Activated CD4-positive, alpha-beta memory T cell treated with anti-CD3 and anti-CD28 coated beads for 36 hours (primary cell): ENCODE measurements at regions not wholly inside any gene's neighbourhood (a gene's known extent, or its start where the extent isn't known, plus 50 kb on each side); places are given as distances from the start of the nearest gene placed in this dataset.

Experiments used
- CTCF ChIA-PET: fragments of 350-600 bp; sonication (Branson Sonifier 250); formaldehyde crosslinking; loops from one replicate; lab custom pipeline; 2021; ENCODE audit warnings: antibody characterized with exemption, inconsistent platforms; lab: Charles Lee
- POLR2A ChIA-PET: fragments of 350-600 bp; sonication (Branson Sonifier 250); formaldehyde crosslinking; loops from one replicate; lab custom pipeline; 2021; ENCODE audit warnings: antibody characterized with exemption; lab: Charles Lee
- DNase-seq: peaks from one replicate; pipeline ENCODE4 v3.0.0-alpha.2; 2020
- H3K27ac Mint-ChIP-seq: one replicate; pipeline ENCODE4 v1.8.0; 2021; ENCODE audit warnings: mixed read lengths
- H3K27me3 Mint-ChIP-seq: one replicate; pipeline ENCODE4 v1.8.0; 2021; ENCODE audit warnings: mixed read lengths
- H3K36me3 Mint-ChIP-seq: one replicate; pipeline ENCODE4 v1.8.0; 2021; ENCODE audit warnings: mixed read lengths
- H3K4me1 Mint-ChIP-seq: one replicate; pipeline ENCODE4 v1.8.0; 2021; ENCODE audit warnings: low read depth, mixed read lengths
- H3K4me3 Mint-ChIP-seq: one replicate; pipeline ENCODE4 v1.8.0; 2021; ENCODE audit warnings: mild to moderate bottlenecking, mixed read lengths
- H3K9me3 Mint-ChIP-seq: one replicate; pipeline ENCODE4 v1.8.0; 2021; ENCODE audit warnings: mixed read lengths
- intact Hi-C: fragments of 100-400 bp; cut with micrococcal nuclease; formaldehyde crosslinking; loops from one replicate; pipeline ENCODE4 v1.15.1; 2023

DNA sequence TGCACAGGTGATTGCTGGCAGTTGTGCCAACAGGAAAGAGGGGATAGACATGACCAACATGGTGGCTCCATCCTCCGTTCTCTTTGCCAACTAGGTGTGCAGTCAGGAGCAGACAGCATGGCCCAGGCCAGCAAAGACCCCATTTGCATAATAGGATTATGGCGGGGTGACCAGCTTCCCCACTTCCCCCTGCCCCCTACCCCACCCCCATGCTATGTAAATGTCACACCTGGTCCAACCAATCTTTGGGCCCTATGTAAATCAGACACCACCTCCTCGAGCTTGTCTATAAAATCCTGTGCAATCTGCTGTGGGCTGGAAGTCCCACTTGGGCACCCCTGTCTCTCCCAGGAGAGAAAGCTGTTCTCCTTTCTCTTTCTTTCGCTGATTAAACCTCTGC is 146.0 kb downstream of the SLC30A10 start:
- ChIA-PET CTCF (no interaction called here), POLR2A (no interaction called here)
- H3K9me3 Mint-ChIP-seq, result no peaks in the 10 kb centered on the region
- DNase-seq, result no peak
- no peaks in the 10 kb centered on the region for H3K4me1 Mint-ChIP-seq
- no peak overlapping the region for H3K4me3 Mint-ChIP-seq
- no peak overlapping the region for H3K27ac Mint-ChIP-seq
- no peaks in the 10 kb centered on the region for H3K27me3 Mint-ChIP-seq
- intact Hi-C loops, result no loop called here
- no peaks in the 10 kb centered on the region for H3K36me3 Mint-ChIP-seq

- intact Hi-C loops, result no loop called here
- POLR2A ChIA-PET, result no interaction called here
- Mint-ChIP-seq H3K36me3 (no peaks in the 10 kb centered on the region), H3K27ac (no peak overlapping the region), H3K4me3 (no peak overlapping the region), H3K9me3 (no peaks in the 10 kb centered on the region), H3K4me1 (no peaks in the 10 kb centered on the region), H3K27me3 (no peaks in the 10 kb centered on the region)
- DNase-seq, result no peak
- CTCF ChIA-PET, result no interaction called here
These were observed 146.9 kb downstream of the SLC30A10 start for GRCh38 chr1:219781491-219781890.

DNA sequence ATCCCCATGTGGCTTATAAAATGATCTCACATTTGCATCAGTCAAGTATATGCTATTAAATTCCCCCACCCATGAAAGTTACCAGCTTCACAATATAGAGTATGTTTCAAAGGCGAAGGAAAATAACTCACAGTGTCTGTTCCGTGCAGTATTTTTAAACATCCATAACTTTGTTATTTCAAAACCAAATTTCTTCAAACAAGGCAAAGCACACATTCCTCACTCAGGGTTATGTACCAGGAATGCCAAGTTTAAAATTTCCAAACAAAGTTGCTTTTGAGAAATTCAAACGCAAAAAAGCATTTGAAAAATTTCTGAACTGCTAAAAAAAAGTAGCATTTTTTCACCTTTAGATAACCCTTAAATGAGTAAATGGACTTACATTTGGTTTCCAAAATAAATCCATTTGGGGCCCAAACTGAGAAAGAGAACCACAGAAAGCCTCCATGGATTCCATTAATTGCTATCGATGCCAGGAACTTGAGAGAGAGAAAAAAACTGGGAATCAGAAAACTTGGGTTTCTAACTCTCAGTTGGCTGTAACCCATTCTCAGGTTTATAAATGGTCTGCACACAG is 149.5 kb downstream of the SLC30A10 start:
- intact Hi-C loops, result no loop called here
- ChIA-PET POLR2A (no interaction called here), CTCF (no interaction called here)
- no peak for DNase-seq
- H3K27me3 Mint-ChIP-seq, result no peaks in the 10 kb centered on the region
- no peaks in the 10 kb centered on the region for H3K9me3 Mint-ChIP-seq
- H3K4me3 Mint-ChIP-seq, result no peak overlapping the region
- H3K36me3 Mint-ChIP-seq, result no peaks in the 10 kb centered on the region
- no peaks in the 10 kb centered on the region for H3K4me1 Mint-ChIP-seq
- no peak overlapping the region for H3K27ac Mint-ChIP-seq

DNA sequence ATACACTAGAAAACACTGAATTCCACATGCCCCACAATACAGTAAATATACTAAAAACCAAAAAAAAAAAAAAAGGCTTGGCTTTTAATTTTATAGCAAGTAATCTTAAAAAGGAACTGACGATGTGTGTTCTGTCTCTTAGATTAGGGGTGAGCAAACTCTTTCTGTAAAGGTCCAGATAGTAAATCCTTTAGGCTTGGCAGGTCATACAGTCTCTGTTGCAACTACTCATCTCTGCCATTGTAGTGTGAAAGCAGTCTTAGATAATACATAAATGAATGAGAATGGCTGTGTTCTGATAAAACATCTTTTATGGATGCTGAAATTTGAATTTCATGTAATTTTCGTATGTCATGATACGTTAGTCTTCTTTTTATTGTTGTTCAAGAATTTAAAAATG is 150.2 kb downstream of the SLC30A10 start:
- Mint-ChIP-seq H3K4me3 (no peak overlapping the region), H3K27me3 (no peaks in the 10 kb centered on the region), H3K27ac (no peak overlapping the region), H3K9me3 (no peaks in the 10 kb centered on the region), H3K4me1 (no peaks in the 10 kb centered on the region), H3K36me3 (no peaks in the 10 kb centered on the region)
- ChIA-PET POLR2A (no interaction called here), CTCF (no interaction called here)
- intact Hi-C loops, result no loop called here
- DNase-seq, result no peak

DNA sequence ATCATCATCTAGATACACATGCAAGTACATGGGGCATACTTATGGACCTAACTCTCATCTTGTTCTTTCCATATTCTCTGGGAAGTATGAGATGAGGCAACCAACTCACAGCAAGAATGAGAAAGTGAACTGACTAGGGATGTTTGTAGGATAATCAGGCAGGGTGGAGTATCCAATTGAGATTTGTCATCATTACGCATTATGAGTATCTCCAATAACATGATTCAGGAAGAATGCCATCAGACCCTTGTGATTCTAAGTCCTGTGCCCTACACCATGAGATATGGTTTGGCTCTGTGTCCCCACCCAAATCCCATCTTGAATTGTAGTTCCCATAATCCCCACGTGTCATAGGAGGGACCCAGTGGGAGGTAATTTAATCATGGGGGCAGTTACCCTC is 154.0 kb downstream of the SLC30A10 start:
- Mint-ChIP-seq H3K36me3 (no peaks in the 10 kb centered on the region), H3K27ac (no peak overlapping the region), H3K27me3 (no peaks in the 10 kb centered on the region), H3K4me1 (no peaks in the 10 kb centered on the region), H3K4me3 (no peak overlapping the region), H3K9me3 (peaks cover under 1% of the 10 kb centered on the region)
- intact Hi-C loops, result no loop called here
- ChIA-PET POLR2A (no interaction called here), CTCF (no interaction called here)
- no peak for DNase-seq

GRCh38 chr1:219773775-219774174 is 154.6 kb downstream of the SLC30A10 start:
- Mint-ChIP-seq H3K27ac (no peak overlapping the region), H3K9me3 (peaks cover 6% of the 10 kb centered on the region), H3K27me3 (no peaks in the 10 kb centered on the region), H3K4me3 (no peak overlapping the region), H3K4me1 (no peaks in the 10 kb centered on the region), H3K36me3 (no peaks in the 10 kb centered on the region)
- no peak for DNase-seq
- intact Hi-C loops, result no loop called here
- ChIA-PET CTCF (no interaction called here), POLR2A (no interaction called here)

GRCh38 chr1:219773110-219773509 is 155.2 kb downstream of the SLC30A10 start:
- Mint-ChIP-seq H3K27me3 (no peaks in the 10 kb centered on the region), H3K4me3 (no peak overlapping the region), H3K36me3 (no peaks in the 10 kb centered on the region), H3K27ac (no peak overlapping the region), H3K4me1 (no peaks in the 10 kb centered on the region), H3K9me3 (peaks cover 13% of the 10 kb centered on the region)
- ChIA-PET CTCF (no interaction called here), POLR2A (no interaction called here)
- intact Hi-C loops, result no loop called here
- no peak for DNase-seq

DNA sequence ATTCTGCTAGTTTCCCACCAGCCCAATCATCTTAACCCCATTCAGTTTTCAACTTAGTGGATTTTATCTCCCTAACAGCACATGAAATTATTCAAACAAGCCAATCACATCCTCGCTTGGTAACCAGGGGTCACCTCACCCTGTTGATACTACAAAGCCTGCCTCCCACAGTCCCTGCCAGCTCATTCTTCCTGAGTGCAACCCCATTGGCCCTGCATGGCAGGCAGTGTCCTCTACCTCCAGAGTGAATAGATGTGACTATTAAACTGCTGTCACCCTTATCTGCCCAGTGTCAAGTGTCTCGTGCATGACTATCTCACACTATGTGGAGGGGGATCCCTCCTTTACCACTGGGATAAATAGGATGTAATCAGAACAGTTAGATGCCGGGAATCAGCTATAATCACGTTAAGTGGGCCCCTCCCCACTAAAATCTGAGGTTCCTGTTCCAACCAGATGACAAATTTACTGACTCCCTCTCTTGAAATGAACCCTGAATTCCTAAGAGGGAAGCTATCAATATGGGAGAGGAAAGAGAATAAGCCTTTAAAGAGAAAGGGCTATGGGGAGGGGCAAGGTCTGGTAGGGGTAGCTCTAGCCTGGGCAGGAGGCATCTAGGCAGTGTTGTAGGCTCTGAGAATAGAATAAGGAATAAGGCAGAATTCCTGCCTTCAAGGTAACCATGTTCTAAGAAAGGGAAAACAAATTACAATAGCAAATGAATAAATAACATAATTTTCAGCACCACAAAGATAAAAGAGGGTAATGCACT is 155.9 kb downstream of the SLC30A10 start:
- no peak overlapping the region for H3K4me3 Mint-ChIP-seq
- CTCF ChIA-PET, result no interaction called here
- intact Hi-C loops, result no loop called here
- H3K36me3 Mint-ChIP-seq, result no peaks in the 10 kb centered on the region
- H3K27me3 Mint-ChIP-seq, result no peaks in the 10 kb centered on the region
- H3K4me1 Mint-ChIP-seq, result no peaks in the 10 kb centered on the region
- no peak overlapping the region for H3K27ac Mint-ChIP-seq
- no peak for DNase-seq
- POLR2A ChIA-PET, result no interaction called here
- peaks cover 14% of the 10 kb centered on the region for H3K9me3 Mint-ChIP-seq

DNA sequence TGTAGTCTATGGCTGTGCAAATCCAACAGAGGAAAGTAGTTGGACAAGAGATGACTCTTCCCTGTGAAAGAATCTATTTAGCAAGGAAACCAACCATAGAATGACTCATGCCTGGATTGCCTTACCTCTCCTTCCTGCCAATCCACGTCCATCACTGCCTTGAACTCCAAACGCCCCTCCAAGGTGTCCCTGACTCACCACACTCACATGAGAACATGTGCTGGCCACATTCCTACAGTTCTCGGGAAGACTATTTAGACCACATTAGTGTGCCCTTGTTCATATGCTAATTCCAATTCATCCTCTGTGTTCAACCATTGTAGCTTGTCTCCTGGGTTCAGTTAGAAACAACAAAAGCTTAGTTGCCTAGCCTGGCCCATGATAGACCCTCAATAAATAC is 157.3 kb downstream of the SLC30A10 start:
- H3K4me3 Mint-ChIP-seq, result no peak overlapping the region
- peaks cover 14% of the 10 kb centered on the region for H3K9me3 Mint-ChIP-seq
- no peak for DNase-seq
- no peaks in the 10 kb centered on the region for H3K4me1 Mint-ChIP-seq
- ChIA-PET POLR2A (no interaction called here), CTCF (no interaction called here)
- no peak overlapping the region for H3K27ac Mint-ChIP-seq
- no peaks in the 10 kb centered on the region for H3K36me3 Mint-ChIP-seq
- no peaks in the 10 kb centered on the region for H3K27me3 Mint-ChIP-seq
- intact Hi-C loops, result no loop called here

DNA sequence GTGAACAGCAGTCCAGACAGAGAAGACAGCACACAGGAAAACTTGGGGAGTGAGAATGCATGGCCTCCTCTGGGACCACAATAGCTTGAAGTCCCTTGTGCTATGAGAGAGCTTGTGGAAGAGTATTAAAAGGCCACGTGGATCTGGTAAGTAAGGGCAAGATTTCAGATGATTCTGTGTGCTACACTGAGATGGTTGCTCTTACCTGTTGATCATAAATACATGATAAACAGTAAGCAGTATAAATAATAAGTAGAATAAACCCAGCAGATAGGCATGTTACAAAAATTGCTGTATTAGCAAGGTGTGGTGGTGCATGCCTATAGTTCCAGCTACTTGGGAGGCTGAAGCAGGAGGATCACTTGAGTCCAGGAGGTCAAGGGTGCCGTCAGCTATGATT is 150.4 kb upstream of the ZC3H11B start:
- no peaks in the 10 kb centered on the region for H3K36me3 Mint-ChIP-seq
- no peak overlapping the region for H3K4me3 Mint-ChIP-seq
- H3K9me3 Mint-ChIP-seq, result peaks cover 3% of the 10 kb centered on the region
- DNase-seq, result no peak
- H3K27me3 Mint-ChIP-seq, result no peaks in the 10 kb centered on the region
- ChIA-PET CTCF (no interaction called here), POLR2A (no interaction called here)
- no peak overlapping the region for H3K27ac Mint-ChIP-seq
- intact Hi-C loops, result no loop called here
- no peaks in the 10 kb centered on the region for H3K4me1 Mint-ChIP-seq

- no peak for DNase-seq
- H3K4me1 Mint-ChIP-seq, result no peaks in the 10 kb centered on the region
- no peaks in the 10 kb centered on the region for H3K27me3 Mint-ChIP-seq
- ChIA-PET POLR2A (no interaction called here), CTCF (no interaction called here)
- no peak overlapping the region for H3K27ac Mint-ChIP-seq
- intact Hi-C loops, result no loop called here
- H3K36me3 Mint-ChIP-seq, result no peaks in the 10 kb centered on the region
- H3K4me3 Mint-ChIP-seq, result no peak overlapping the region
- no peaks in the 10 kb centered on the region for H3K9me3 Mint-ChIP-seq
These were observed 148.4 kb upstream of the ZC3H11B start for GRCh38 chr1:219761208-219761860.

GRCh38 chr1:219759095-219759494 is 146.2 kb upstream of the ZC3H11B start:
- POLR2A ChIA-PET, result no interaction called here
- no peak overlapping the region for H3K27ac Mint-ChIP-seq
- no peaks in the 10 kb centered on the region for H3K9me3 Mint-ChIP-seq
- H3K4me3 Mint-ChIP-seq, result no peak overlapping the region
- no peaks in the 10 kb centered on the region for H3K27me3 Mint-ChIP-seq
- DNase-seq, result no peak
- CTCF ChIA-PET, result no interaction called here
- H3K36me3 Mint-ChIP-seq, result no peaks in the 10 kb centered on the region
- intact Hi-C loops, result no loop called here
- no peaks in the 10 kb centered on the region for H3K4me1 Mint-ChIP-seq

- H3K36me3 Mint-ChIP-seq, result no peaks in the 10 kb centered on the region
- H3K4me3 Mint-ChIP-seq, result no peak overlapping the region
- intact Hi-C loops, result no loop called here
- H3K4me1 Mint-ChIP-seq, result no peaks in the 10 kb centered on the region
- CTCF ChIA-PET, result no interaction called here
- H3K27me3 Mint-ChIP-seq, result peaks cover 2% of the 10 kb centered on the region
- DNase-seq, result no peak
- POLR2A ChIA-PET, result no interaction called here
- H3K9me3 Mint-ChIP-seq, result no peaks in the 10 kb centered on the region
- H3K27ac Mint-ChIP-seq, result no peak overlapping the region
These were observed 145.0 kb upstream of the ZC3H11B start for GRCh38 chr1:219757890-219758289.
